K562 (cell line): ENCODE measurements at regions not wholly inside any gene's neighbourhood (a gene's known extent, or its start where the extent isn't known, plus 50 kb on each side); places are given as distances from the start of the nearest gene placed in this dataset.

Experiments
- ATAC-seq: fragments of 200-7000 bp; cut with Tn5 transposase; 3 replicates; pipeline ENCODE4 v1.9.1; 2020; ENCODE audit warnings: moderate library complexity
- BruUV-seq: library from RNA; stranded (reverse); fragments of 400-500 nt; replicated peaks from 2 replicates; lab custom pipeline; 2021; lab: Mats Ljungman, UMichigan
- CTCF ChIA-PET: fragments of 300-600 bp; formaldehyde crosslinking; extraction: SDS; loops from one replicate; lab custom pipeline; 2021; ENCODE audit warnings: low intra/inter-chr PET ratio; lab: Yijun Ruan, JAX
- POLR2A ChIA-PET: fragments of 300-600, 350-650 bp; sonication (Branson Sonifier 250); formaldehyde crosslinking; extraction: SDS; loops from one replicate; lab custom pipeline; 2021; ENCODE audit warnings: antibody characterized with exemption, inconsistent platforms; lab: Yijun Ruan, JAX
- DNase-seq, 4 experiments: peaks; one replicate each; pipeline versions ENCODE4 v3.0.0 to v3.0.0-alpha.2; 2011 to 2018; ENCODE audit warnings: low spot score in 3 of 4, mixed read lengths in 3 of 4; ENCODE audit errors: extremely low read depth in 1 of 4
- FAIRE-seq: peaks from 2 replicates; lab custom pipeline; 2011; peaks lifted over from hg19 to GRCh38; lab: Jason Lieb, UNC
- H2AFZ ChIP-seq: 2 replicates; pipeline ENCODE4 v1.6.0; 2011; ENCODE audit warnings: low read depth, low read length, control low read depth, inconsistent platforms
- H3K27ac ChIP-seq: fragments of 200-600 bp; 3 replicates; pipeline ENCODE4 v1.8.0; 2011; ENCODE audit warnings: low read depth, mild to moderate bottlenecking, control low read depth, inconsistent platforms, low read length, moderate library complexity, mixed read lengths; ENCODE audit errors: extremely low read depth
- H3K27me3 ChIP-seq, 2 experiments: fragments of 300-600 bp in 1 of 2; 2 replicates in 1 of 2; 3 replicates in 1 of 2; pipeline versions ENCODE4 v1.6.0 to v1.8.0; 2011; ENCODE audit warnings: inconsistent platforms in 2 of 2, low read length in 2 of 2, mild to moderate bottlenecking in 1 of 2, mixed read lengths in 1 of 2, moderate library complexity in 1 of 2; ENCODE audit not compliant: control insufficient read depth in 2 of 2, insufficient read depth in 2 of 2
- H3K36me3 ChIP-seq: fragments of 300-600 bp; 3 replicates; pipeline ENCODE4 v1.8.0; 2011; ENCODE audit warnings: mild to moderate bottlenecking, low read length, inconsistent platforms; ENCODE audit not compliant: control insufficient read depth, insufficient read depth
- H3K4me1 ChIP-seq, 2 experiments: fragments of 200-600 bp in 1 of 2; replicated peaks in 1 of 2; 2 replicates in 1 of 2; 3 replicates in 1 of 2; pipeline versions ENCODE4 v1.5.1 to v1.8.0; 2011; ENCODE audit warnings: inconsistent platforms in 2 of 2, low read length in 2 of 2, mild to moderate bottlenecking in 1 of 2, mixed read lengths in 1 of 2, moderate library complexity in 1 of 2; ENCODE audit not compliant: control insufficient read depth in 2 of 2, insufficient read depth in 2 of 2
- H3K4me2 ChIP-seq: 2 replicates; pipeline ENCODE4 v1.6.1; 2011; ENCODE audit warnings: low read length, control low read depth, inconsistent platforms, mixed read lengths; ENCODE audit not compliant: insufficient read depth
- H3K4me3 ChIP-seq: fragments of 200-600 bp; sonication (generic), shearing (Covaris generic); 2 replicates; pipeline ENCODE4 v1.5.1; 2016; ENCODE audit warnings: control low read depth, inconsistent platforms
- H3K79me2 ChIP-seq: fragments of 200-600 bp; 3 replicates; pipeline ENCODE4 v1.8.0; 2011; ENCODE audit warnings: low read length, inconsistent platforms; ENCODE audit not compliant: control insufficient read depth, insufficient read depth
- H3K9ac ChIP-seq, 2 experiments: 2 replicates each; pipeline versions ENCODE4 v1.6.0 to v1.6.1; 2011; ENCODE audit warnings: low read depth in 2 of 2, low read length in 2 of 2, control low read depth in 1 of 2, inconsistent platforms in 1 of 2, mild to moderate bottlenecking in 1 of 2, mixed read lengths in 1 of 2; ENCODE audit not compliant: insufficient read depth in 1 of 2
- H3K9me1 ChIP-seq: one replicate; pipeline ENCODE4 v1.6.0; 2011; ENCODE audit warnings: inconsistent platforms, mild to moderate bottlenecking, low read length, moderate library complexity; ENCODE audit not compliant: control insufficient read depth, insufficient read depth
- H3K9me3 ChIP-seq: replicated peaks from 2 replicates; pipeline ENCODE4 v1.5.1; 2011; ENCODE audit warnings: low read depth, low read length, inconsistent platforms; ENCODE audit not compliant: control insufficient read depth, insufficient read depth
- H4K20me1 ChIP-seq: replicated peaks from 2 replicates; pipeline ENCODE4 v1.6.1; 2011; ENCODE audit warnings: low read length, inconsistent platforms, mixed read lengths; ENCODE audit not compliant: control insufficient read depth, insufficient read depth
- CBX8 ChIP-seq: fragments of 200-600 bp; sonication (generic); IDR thresholded peaks from 2 replicates; pipeline ENCODE4 v1.6.1; 2012; ENCODE audit warnings: borderline replicate concordance, mixed run types, low read depth, mild to moderate bottlenecking, moderate library complexity, mixed read lengths, low read length, control low read depth, inconsistent platforms; ENCODE audit not compliant: poor library complexity, severe bottlenecking; ENCODE audit errors: extremely low read depth
- CHD4 ChIP-seq: fragments of 200-600 bp; sonication (generic); IDR thresholded peaks from 3 replicates; pipeline ENCODE4 v1.6.1; 2012; ENCODE audit warnings: low read depth, mild to moderate bottlenecking, mixed read lengths, low read length, inconsistent platforms; ENCODE audit not compliant: insufficient read depth, insufficient replicate concordance, poor library complexity, severe bottlenecking
- CTCF ChIP-seq, 3 experiments: IDR thresholded peaks in 2 of 3; conservative IDR thresholded peaks in 1 of 3; 2 replicates each; pipeline ENCODE4 v1.5.1; 2011 to 2012; ENCODE audit warnings: low read length in 3 of 3, mild to moderate bottlenecking in 3 of 3, control low read depth in 2 of 3, improper control_type of control experiment in 1 of 3, inconsistent platforms in 1 of 3, low read depth in 1 of 3, mixed read lengths in 1 of 3, moderate library complexity in 1 of 3; ENCODE audit not compliant: insufficient read depth in 2 of 3
- EHMT2 ChIP-seq: fragments of 450-650 bp; IDR thresholded peaks from 2 replicates; pipeline ENCODE4 v1.6.1; 2018; ENCODE audit warnings: antibody characterized with exemption
- IRF1 ChIP-seq: sonication (generic); formaldehyde crosslinking; IDR thresholded peaks from 2 replicates; pipeline ENCODE4 v1.8.0; 2022; ENCODE audit warnings: missing genetic modification reagents, mild to moderate bottlenecking, borderline replicate concordance
- NELFE ChIP-seq: IDR thresholded peaks from 2 replicates; pipeline ENCODE4 v1.6.1; 2011; ENCODE audit warnings: mild to moderate bottlenecking; ENCODE audit not compliant: insufficient read depth, insufficient read length
- RCOR1 ChIP-seq, 2 experiments: IDR thresholded peaks; 2 replicates each; pipeline ENCODE4 v1.6.1; 2012; ENCODE audit warnings: low read depth in 2 of 2, low read length in 2 of 2, borderline replicate concordance in 1 of 2, improper control_type of control experiment in 1 of 2
- RFX5 ChIP-seq: IDR thresholded peaks from 2 replicates; pipeline ENCODE4 v1.6.1; 2011; ENCODE audit warnings: low read depth, mild to moderate bottlenecking, improper control_type of control experiment, low read length
- YY1 ChIP-seq, 3 experiments: IDR thresholded peaks; 2 replicates each; pipeline ENCODE4 v1.6.1; 2011; ENCODE audit warnings: low read length in 2 of 3, mild to moderate bottlenecking in 2 of 3, moderate library complexity in 2 of 3, borderline replicate concordance in 1 of 3, control low read depth in 1 of 3, low read depth in 1 of 3; ENCODE audit not compliant: insufficient read depth in 3 of 3, insufficient replicate concordance in 2 of 3, control insufficient read depth in 1 of 3, insufficient read length in 1 of 3; ENCODE audit errors: extremely low read depth in 1 of 3
- ZNF282 ChIP-seq: sonication (generic); formaldehyde crosslinking; IDR thresholded peaks from 2 replicates; pipeline ENCODE4 v1.8.1; 2023; ENCODE audit warnings: missing genetic modification reagents
- ZNF77 ChIP-seq: fragments of 250-450 bp; sonication (Bioruptor Pico); IDR thresholded peaks from 2 replicates; pipeline ENCODE4 v1.5.0; 2020
- ZSCAN29 ChIP-seq: fragments of 450-650 bp; IDR thresholded peaks from 2 replicates; pipeline ENCODE4 v1.6.1; 2017
- WGBS: fragments of 100-300 bp; shearing (Covaris generic); methylation state at CpG from one replicate; pipeline ENCODE4 v1.1.6; 2016; ENCODE audit warnings: low coverage, mixed read lengths; ENCODE audit not compliant: insufficient coverage; ENCODE audit errors: missing lambda C conversion rate; 5-methylcytosine and 5-hydroxymethylcytosine counted together
- in situ Hi-C: fragments of 300-500 bp; cut with MboI; formaldehyde crosslinking; loops from 4 replicates; pipeline ENCODE4 v1.15.0; 2018; ENCODE audit warnings: inconsistent platforms, mixed read lengths
- intact Hi-C: fragments of 100-400 bp; cut with micrococcal nuclease; formaldehyde crosslinking; loops from 2 replicates; pipeline ENCODE4 v1.14.2; 2022
- TF ChIP-seq, protein P1 (sequence below): sonication (generic); formaldehyde crosslinking; IDR thresholded peaks from 2 replicates; pipeline ENCODE4 v1.8.1; 2022; ENCODE audit warnings: missing genetic modification reagents
- TF ChIP-seq, protein P2 (sequence below): fragments of 250-450 bp; sonication (Bioruptor Pico); IDR thresholded peaks from 2 replicates; pipeline ENCODE4 v1.8.0; 2022; ENCODE audit warnings: inconsistent platforms, mild to moderate bottlenecking, moderate library complexity, borderline replicate concordance

DNA sequence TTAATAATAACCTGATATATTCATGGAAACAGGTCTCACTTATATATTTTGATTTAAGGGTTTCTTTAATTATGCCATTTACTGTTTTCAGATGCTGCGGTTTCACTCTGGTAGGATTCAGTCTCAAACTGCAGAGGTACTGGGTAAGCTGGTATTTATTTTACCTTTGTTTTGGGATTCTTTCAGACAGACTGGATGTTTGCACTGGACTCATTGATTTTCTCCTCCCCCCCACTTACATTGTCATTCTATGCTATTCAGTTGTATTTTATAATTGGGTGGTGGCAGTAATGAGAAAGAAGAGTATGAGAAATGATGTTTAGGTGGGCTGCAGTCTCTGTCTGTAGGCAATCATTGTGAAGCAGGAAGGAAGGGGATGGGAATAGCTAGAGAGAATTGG, 155.6 kb downstream of the AQP4 start:
- Histone ChIP-seq H2AFZ (no peak overlapping the region), H3K27me3 (no peaks in the 10 kb centered on the region), H3K9ac (no peak overlapping the region), H4K20me1 (no peaks in the 10 kb centered on the region), H3K4me3 (no peak overlapping the region), H3K79me2 (no peaks in the 10 kb centered on the region), H3K9me3 (no peaks in the 10 kb centered on the region), H3K4me1 (no peaks in the 10 kb centered on the region), H3K4me2 (no peak overlapping the region), H3K27ac (no peak overlapping the region), H3K36me3 (no peaks in the 10 kb centered on the region), H3K9me1 (no peaks in the 10 kb centered on the region)
- WGBS = 0% methylated on average over 1 of the region's 1 CpG
- ATAC-seq (no peak), FAIRE-seq (no peak), DNase-seq (no peak)
- CTCF ChIA-PET = no interaction called here
- in situ Hi-C loops (no loop called here), intact Hi-C loops (no loop called here)
- no TSS peak for BruUV-seq
- POLR2A ChIA-PET = interaction anchor here (0.8 to 1.1 kb wide), 2 partner anchors 7 to 34 kb away, joined by 3 read pairs; no protein-coding TSS in a partner anchor
- TF ChIP-seq, protein P1, sequence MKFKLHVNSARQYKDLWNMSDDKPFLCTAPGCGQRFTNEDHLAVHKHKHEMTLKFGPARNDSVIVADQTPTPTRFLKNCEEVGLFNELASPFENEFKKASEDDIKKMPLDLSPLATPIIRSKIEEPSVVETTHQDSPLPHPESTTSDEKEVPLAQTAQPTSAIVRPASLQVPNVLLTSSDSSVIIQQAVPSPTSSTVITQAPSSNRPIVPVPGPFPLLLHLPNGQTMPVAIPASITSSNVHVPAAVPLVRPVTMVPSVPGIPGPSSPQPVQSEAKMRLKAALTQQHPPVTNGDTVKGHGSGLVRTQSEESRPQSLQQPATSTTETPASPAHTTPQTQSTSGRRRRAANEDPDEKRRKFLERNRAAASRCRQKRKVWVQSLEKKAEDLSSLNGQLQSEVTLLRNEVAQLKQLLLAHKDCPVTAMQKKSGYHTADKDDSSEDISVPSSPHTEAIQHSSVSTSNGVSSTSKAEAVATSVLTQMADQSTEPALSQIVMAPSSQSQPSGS (CRISPR knock-in tag) = no peak
- TF ChIP-seq ZNF282 (no peak), IRF1 (CRISPR knock-in tag) (no peak), EHMT2 (no peak), CTCF (IDR thresholded peaks at IDR 0.05 in 2 of 3, conservative IDR thresholded peaks at IDR 0.05 in 1 of 3; ENCODE audit: insufficient read depth in 2 of 3, low read depth in 1 of 3, low read length in 3 of 3) (no peak), RFX5 (no peak), NELFE (no peak), CHD4 (no peak), ZNF77 (no peak), ZSCAN29 (no peak), RCOR1 (IDR thresholded peaks at IDR 0.05; ENCODE audit: borderline replicate concordance in 1 of 2, low read depth in 2 of 2, low read length in 2 of 2) (no peak), YY1 (IDR thresholded peaks at IDR 0.05; ENCODE audit: borderline replicate concordance in 1 of 3, control insufficient read depth in 1 of 3, extremely low read depth in 1 of 3, insufficient read depth in 3 of 3, insufficient read length in 1 of 3, insufficient replicate concordance in 2 of 3, low read depth in 1 of 3, low read length in 2 of 3) (no peak), CBX8 (no peak)
- TF ChIP-seq, protein P2, sequence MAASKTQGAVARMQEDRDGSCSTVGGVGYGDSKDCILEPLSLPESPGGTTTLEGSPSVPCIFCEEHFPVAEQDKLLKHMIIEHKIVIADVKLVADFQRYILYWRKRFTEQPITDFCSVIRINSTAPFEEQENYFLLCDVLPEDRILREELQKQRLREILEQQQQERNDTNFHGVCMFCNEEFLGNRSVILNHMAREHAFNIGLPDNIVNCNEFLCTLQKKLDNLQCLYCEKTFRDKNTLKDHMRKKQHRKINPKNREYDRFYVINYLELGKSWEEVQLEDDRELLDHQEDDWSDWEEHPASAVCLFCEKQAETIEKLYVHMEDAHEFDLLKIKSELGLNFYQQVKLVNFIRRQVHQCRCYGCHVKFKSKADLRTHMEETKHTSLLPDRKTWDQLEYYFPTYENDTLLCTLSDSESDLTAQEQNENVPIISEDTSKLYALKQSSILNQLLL (CRISPR knock-in tag) = no peak
